ENCODE measurements at regions not wholly inside any gene's neighbourhood (a gene's known extent, or its start where the extent isn't known, plus 50 kb on each side); places are given as distances from the start of the nearest gene placed in this dataset.

- H3K36me3 Mint-ChIP-seq, result no peaks in the 10 kb centered on the region
- H3K9me3 Mint-ChIP-seq, result peaks cover 0 to 12% (median 3%) of the 10 kb centered on the region in 7 donors
- no peak for DNase-seq
- no peak overlapping the region for H3K27ac Mint-ChIP-seq
- no peaks in the 10 kb centered on the region for H3K36me3 ChIP-seq (ENCODE audit: control insufficient read depth, insufficient read depth, low read length)
- H3K27ac ChIP-seq (ENCODE audit: insufficient read depth, low read length, poor library complexity, severe bottlenecking), result no peak overlapping the region
- H3K4me1 ChIP-seq (ENCODE audit: control insufficient read depth, insufficient read depth, low read length, poor library complexity, severe bottlenecking), result no peaks in the 10 kb centered on the region
- no peak overlapping the region for H3K4me3 ChIP-seq (ENCODE audit: low read depth, low read length)
- no peaks in the 10 kb centered on the region for H3K27me3 ChIP-seq (ENCODE audit: control insufficient read depth, insufficient read depth, low read length)
- no peaks in the 10 kb centered on the region for H3K9me3 ChIP-seq (ENCODE audit: control insufficient read depth in 2 of 2, low read length in 2 of 2)
- no peak for ATAC-seq (ENCODE audit: low read depth in 2 of 2)
- H3K4me1 Mint-ChIP-seq, result no peaks in the 10 kb centered on the region
- H3K4me3 Mint-ChIP-seq, result no peak overlapping the region
- H3K27me3 Mint-ChIP-seq, result no peaks in the 10 kb centered on the region
These were observed 698.1 kb downstream of the SI start for GRCh38 chr3:164380156-164380555.

- Mint-ChIP-seq H3K36me3 (no peaks in the 10 kb centered on the region), H3K4me3 (no peak overlapping the region), H3K9me3 (peaks cover 0 to 12% (median 3%) of the 10 kb centered on the region in 7 donors), H3K4me1 (no peaks in the 10 kb centered on the region), H3K27me3 (no peaks in the 10 kb centered on the region), H3K27ac (no peak overlapping the region)
- ATAC-seq (ENCODE audit: low read depth in 2 of 2) (no peak), DNase-seq (no peak)
- no peaks in the 10 kb centered on the region for H3K36me3 ChIP-seq (ENCODE audit: control insufficient read depth, insufficient read depth, low read length)
- H3K9me3 ChIP-seq (ENCODE audit: control insufficient read depth in 2 of 2, low read length in 2 of 2), result no peaks in the 10 kb centered on the region
- H3K27ac ChIP-seq (ENCODE audit: insufficient read depth, low read length, poor library complexity, severe bottlenecking), result no peak overlapping the region
- no peaks in the 10 kb centered on the region for H3K27me3 ChIP-seq (ENCODE audit: control insufficient read depth, insufficient read depth, low read length)
- no peak overlapping the region for H3K4me3 ChIP-seq (ENCODE audit: low read depth, low read length)
- H3K4me1 ChIP-seq (ENCODE audit: control insufficient read depth, insufficient read depth, low read length, poor library complexity, severe bottlenecking), result no peaks in the 10 kb centered on the region
These were observed 700.8 kb downstream of the SI start for GRCh38 chr3:164377466-164377865.

GRCh38 chr3:164375995-164376394, 702.3 kb downstream of the SI start:
- Histone ChIP-seq H3K4me1 (ENCODE audit: control insufficient read depth, insufficient read depth, low read length, poor library complexity, severe bottlenecking) (no peaks in the 10 kb centered on the region), H3K4me3 (ENCODE audit: low read depth, low read length) (no peak overlapping the region), H3K9me3 (ENCODE audit: control insufficient read depth in 2 of 2, low read length in 2 of 2) (peaks cover 0 to 2% of the 10 kb centered on the region in 2 experiments), H3K36me3 (ENCODE audit: control insufficient read depth, insufficient read depth, low read length) (no peaks in the 10 kb centered on the region), H3K27ac (ENCODE audit: insufficient read depth, low read length, poor library complexity, severe bottlenecking) (no peak overlapping the region), H3K27me3 (ENCODE audit: control insufficient read depth, insufficient read depth, low read length) (no peaks in the 10 kb centered on the region)
- Mint-ChIP-seq H3K9me3 (peaks cover 0 to 8% (median 3%) of the 10 kb centered on the region in 7 donors), H3K27me3 (no peaks in the 10 kb centered on the region), H3K36me3 (no peaks in the 10 kb centered on the region), H3K27ac (no peak overlapping the region), H3K4me1 (no peaks in the 10 kb centered on the region), H3K4me3 (no peak overlapping the region)
- DNase-seq, result no peak
- no peak for ATAC-seq (ENCODE audit: low read depth in 2 of 2)

GRCh38 chr3:164375538-164375937, 702.8 kb downstream of the SI start:
- no peaks in the 10 kb centered on the region for H3K36me3 ChIP-seq (ENCODE audit: control insufficient read depth, insufficient read depth, low read length)
- H3K4me1 ChIP-seq (ENCODE audit: control insufficient read depth, insufficient read depth, low read length, poor library complexity, severe bottlenecking), result no peaks in the 10 kb centered on the region
- peaks cover 0 to 8% (median 2%) of the 10 kb centered on the region in 7 donors for H3K9me3 Mint-ChIP-seq
- H3K27me3 Mint-ChIP-seq, result no peaks in the 10 kb centered on the region
- DNase-seq, result no peak
- H3K27me3 ChIP-seq (ENCODE audit: control insufficient read depth, insufficient read depth, low read length), result no peaks in the 10 kb centered on the region
- H3K27ac Mint-ChIP-seq, result no peak overlapping the region
- H3K36me3 Mint-ChIP-seq, result no peaks in the 10 kb centered on the region
- no peaks in the 10 kb centered on the region for H3K4me1 Mint-ChIP-seq
- H3K4me3 Mint-ChIP-seq, result no peak overlapping the region
- H3K4me3 ChIP-seq (ENCODE audit: low read depth, low read length), result no peak overlapping the region
- no peak overlapping the region for H3K27ac ChIP-seq (ENCODE audit: insufficient read depth, low read length, poor library complexity, severe bottlenecking)
- H3K9me3 ChIP-seq (ENCODE audit: control insufficient read depth in 2 of 2, low read length in 2 of 2), result peaks cover 0 to 2% of the 10 kb centered on the region in 2 experiments
- no peak for ATAC-seq (ENCODE audit: low read depth in 2 of 2)

GRCh38 chr3:164371681-164372080, 706.6 kb downstream of the SI start:
- no peak for DNase-seq
- H3K36me3 Mint-ChIP-seq, result no peaks in the 10 kb centered on the region
- H3K4me3 Mint-ChIP-seq, result no peak overlapping the region
- H3K27ac Mint-ChIP-seq, result no peak overlapping the region
- H3K36me3 ChIP-seq (ENCODE audit: control insufficient read depth, insufficient read depth, low read length), result no peaks in the 10 kb centered on the region
- no peak overlapping the region for H3K27ac ChIP-seq (ENCODE audit: insufficient read depth, low read length, poor library complexity, severe bottlenecking)
- H3K4me1 Mint-ChIP-seq, result no peaks in the 10 kb centered on the region
- ATAC-seq (ENCODE audit: low read depth in 2 of 2), result no peak
- peaks cover 0 to 17% (median 10%) of the 10 kb centered on the region in 7 donors for H3K9me3 Mint-ChIP-seq
- no peaks in the 10 kb centered on the region for H3K4me1 ChIP-seq (ENCODE audit: control insufficient read depth, insufficient read depth, low read length, poor library complexity, severe bottlenecking)
- H3K4me3 ChIP-seq (ENCODE audit: low read depth, low read length), result no peak overlapping the region
- no peaks in the 10 kb centered on the region for H3K27me3 Mint-ChIP-seq
- no peaks in the 10 kb centered on the region for H3K27me3 ChIP-seq (ENCODE audit: control insufficient read depth, insufficient read depth, low read length)
- peaks cover 0 to 2% of the 10 kb centered on the region in 2 experiments for H3K9me3 ChIP-seq (ENCODE audit: control insufficient read depth in 2 of 2, low read length in 2 of 2)

GRCh38 chr3:164370970-164371369, 707.3 kb downstream of the SI start:
- no peaks in the 10 kb centered on the region for H3K4me1 ChIP-seq (ENCODE audit: control insufficient read depth, insufficient read depth, low read length, poor library complexity, severe bottlenecking)
- no peak overlapping the region for H3K4me3 ChIP-seq (ENCODE audit: low read depth, low read length)
- Mint-ChIP-seq H3K27me3 (no peaks in the 10 kb centered on the region), H3K9me3 (peaks cover 0 to 17% (median 10%) of the 10 kb centered on the region in 7 donors), H3K4me1 (no peaks in the 10 kb centered on the region), H3K27ac (no peak overlapping the region), H3K4me3 (no peak overlapping the region), H3K36me3 (no peaks in the 10 kb centered on the region)
- ATAC-seq (ENCODE audit: low read depth in 2 of 2), result no peak
- no peaks in the 10 kb centered on the region for H3K27me3 ChIP-seq (ENCODE audit: control insufficient read depth, insufficient read depth, low read length)
- H3K9me3 ChIP-seq (ENCODE audit: control insufficient read depth in 2 of 2, low read length in 2 of 2), result peaks cover 0 to 2% of the 10 kb centered on the region in 2 experiments
- no peak for DNase-seq
- H3K27ac ChIP-seq (ENCODE audit: insufficient read depth, low read length, poor library complexity, severe bottlenecking), result no peak overlapping the region
- no peaks in the 10 kb centered on the region for H3K36me3 ChIP-seq (ENCODE audit: control insufficient read depth, insufficient read depth, low read length)

- H3K36me3 Mint-ChIP-seq, result no peaks in the 10 kb centered on the region
- no peaks in the 10 kb centered on the region for H3K27me3 Mint-ChIP-seq
- ATAC-seq (ENCODE audit: low read depth in 2 of 2) (no peak), DNase-seq (no peak)
- Histone ChIP-seq H3K36me3 (ENCODE audit: control insufficient read depth, insufficient read depth, low read length) (no peaks in the 10 kb centered on the region), H3K4me1 (ENCODE audit: control insufficient read depth, insufficient read depth, low read length, poor library complexity, severe bottlenecking) (no peaks in the 10 kb centered on the region), H3K27ac (ENCODE audit: insufficient read depth, low read length, poor library complexity, severe bottlenecking) (no peak overlapping the region), H3K9me3 (ENCODE audit: control insufficient read depth in 2 of 2, low read length in 2 of 2) (peaks cover 0 to 3% of the 10 kb centered on the region in 2 experiments), H3K27me3 (ENCODE audit: control insufficient read depth, insufficient read depth, low read length) (no peaks in the 10 kb centered on the region), H3K4me3 (ENCODE audit: low read depth, low read length) (no peak overlapping the region)
- no peak overlapping the region for H3K27ac Mint-ChIP-seq
- H3K4me1 Mint-ChIP-seq, result no peaks in the 10 kb centered on the region
- no peak overlapping the region for H3K4me3 Mint-ChIP-seq
- H3K9me3 Mint-ChIP-seq, result peaks cover 0 to 21% (median 9%) of the 10 kb centered on the region in 7 donors
These were observed 713.1 kb downstream of the SI start for GRCh38 chr3:164365242-164365641.

- H3K9me3 ChIP-seq (ENCODE audit: control insufficient read depth in 2 of 2, low read length in 2 of 2), result peaks cover 0 to 3% of the 10 kb centered on the region in 2 experiments
- H3K36me3 Mint-ChIP-seq, result no peaks in the 10 kb centered on the region
- H3K27ac ChIP-seq (ENCODE audit: insufficient read depth, low read length, poor library complexity, severe bottlenecking), result no peak overlapping the region
- no peaks in the 10 kb centered on the region for H3K27me3 ChIP-seq (ENCODE audit: control insufficient read depth, insufficient read depth, low read length)
- H3K4me3 Mint-ChIP-seq, result no peak overlapping the region
- peaks cover 0 to 16% (median 5%) of the 10 kb centered on the region in 7 donors for H3K9me3 Mint-ChIP-seq
- no peak for ATAC-seq (ENCODE audit: low read depth in 2 of 2)
- no peaks in the 10 kb centered on the region for H3K36me3 ChIP-seq (ENCODE audit: control insufficient read depth, insufficient read depth, low read length)
- H3K27me3 Mint-ChIP-seq, result no peaks in the 10 kb centered on the region
- no peak for DNase-seq
- H3K4me1 ChIP-seq (ENCODE audit: control insufficient read depth, insufficient read depth, low read length, poor library complexity, severe bottlenecking), result no peaks in the 10 kb centered on the region
- no peak overlapping the region for H3K27ac Mint-ChIP-seq
- H3K4me3 ChIP-seq (ENCODE audit: low read depth, low read length), result no peak overlapping the region
- no peaks in the 10 kb centered on the region for H3K4me1 Mint-ChIP-seq
These were observed 714.2 kb downstream of the SI start for GRCh38 chr3:164364111-164364510.

All from CD4-positive, CD25-positive, alpha-beta regulatory T cell (primary cell).